Prostate gland (tissue), 2 donors: ENCODE measurements at regions not wholly inside any gene's neighbourhood (a gene's known extent, or its start where the extent isn't known, plus 50 kb on each side); places are given as distances from the start of the nearest gene placed in this dataset.

ENCODE experiments used
- POLR2A ChIP-seq: fragments of 450-650 bp; IDR thresholded peaks from one replicate; pipeline ENCODE4 v1.6.1; 2016; ENCODE audit warnings: antibody characterized with exemption, mild to moderate bottlenecking
- TF ChIP-seq, protein P1 (sequence below), 4 experiments: fragments of 200-600 bp in 2 of 4; fragments of 450-650 bp in 2 of 4; sonication (generic) in 2 of 4; IDR thresholded peaks; 1 replicate in 3 of 4; 2 replicates in 1 of 4; pipeline ENCODE4 v1.5.1; 2016 to 2019; ENCODE audit warnings: antibody characterized with exemption in 4 of 4, mild to moderate bottlenecking in 2 of 4, moderate library complexity in 2 of 4

DNA sequence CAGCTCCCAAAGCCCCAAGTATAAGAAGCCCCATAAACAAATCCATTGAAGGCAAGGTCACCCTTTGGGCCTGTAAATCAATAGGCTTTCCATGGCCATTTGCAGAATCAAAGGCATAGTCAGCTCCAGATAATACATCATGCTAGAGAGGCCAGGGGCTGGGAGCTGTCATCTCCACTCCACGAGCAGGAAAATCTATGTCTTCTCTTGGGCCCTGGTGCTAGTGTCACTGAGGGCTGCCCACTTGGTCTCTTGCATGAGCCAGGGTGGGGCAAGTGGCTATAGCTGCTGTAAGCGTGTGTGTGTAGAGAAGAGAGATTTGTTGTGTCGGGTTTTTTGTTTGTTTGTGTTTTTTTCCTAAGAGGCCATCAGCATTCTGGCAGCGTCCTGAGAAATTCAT lies 90.0 kb upstream of the ZNF618 start:
- TF ChIP-seq POLR2A: no peak
- TF ChIP-seq, protein P1, sequence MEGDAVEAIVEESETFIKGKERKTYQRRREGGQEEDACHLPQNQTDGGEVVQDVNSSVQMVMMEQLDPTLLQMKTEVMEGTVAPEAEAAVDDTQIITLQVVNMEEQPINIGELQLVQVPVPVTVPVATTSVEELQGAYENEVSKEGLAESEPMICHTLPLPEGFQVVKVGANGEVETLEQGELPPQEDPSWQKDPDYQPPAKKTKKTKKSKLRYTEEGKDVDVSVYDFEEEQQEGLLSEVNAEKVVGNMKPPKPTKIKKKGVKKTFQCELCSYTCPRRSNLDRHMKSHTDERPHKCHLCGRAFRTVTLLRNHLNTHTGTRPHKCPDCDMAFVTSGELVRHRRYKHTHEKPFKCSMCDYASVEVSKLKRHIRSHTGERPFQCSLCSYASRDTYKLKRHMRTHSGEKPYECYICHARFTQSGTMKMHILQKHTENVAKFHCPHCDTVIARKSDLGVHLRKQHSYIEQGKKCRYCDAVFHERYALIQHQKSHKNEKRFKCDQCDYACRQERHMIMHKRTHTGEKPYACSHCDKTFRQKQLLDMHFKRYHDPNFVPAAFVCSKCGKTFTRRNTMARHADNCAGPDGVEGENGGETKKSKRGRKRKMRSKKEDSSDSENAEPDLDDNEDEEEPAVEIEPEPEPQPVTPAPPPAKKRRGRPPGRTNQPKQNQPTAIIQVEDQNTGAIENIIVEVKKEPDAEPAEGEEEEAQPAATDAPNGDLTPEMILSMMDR (IDR thresholded peaks at IDR 0.05): no peak
